Adrenal gland (tissue), 9 donors: ENCODE measurements at regions not wholly inside any gene's neighbourhood (a gene's known extent, or its start where the extent isn't known, plus 50 kb on each side); places are given as distances from the start of the nearest gene placed in this dataset.
A peak's percentile ranks its signal among the peaks of the same experiment; 100 is the strongest.

Experiments
- DNase-seq, 7 donors: peaks; one replicate each; pipeline ENCODE4 v3.0.0-alpha.2; 2019 to 2020
- H3K27ac ChIP-seq, 5 donors: fragments of 200-600 bp; sonication (generic) in 4 of 5; 1 replicate in 3 of 5; 2 replicates in 2 of 5; pipeline versions ENCODE4 v1.5.1 to v1.8.0; 2016 to 2020; ENCODE audit warnings: mild to moderate bottlenecking in 1 of 5
- H3K27me3 ChIP-seq: fragments of 200-600 bp; 2 replicates; pipeline ENCODE4 v1.8.0; 2021
- H3K36me3 ChIP-seq, 2 donors: fragments of 200-600 bp; replicated peaks in 1 of 2; 1 replicate in 1 of 2; 2 replicates in 1 of 2; pipeline versions ENCODE4 v1.5.1 to v1.8.0; 2018 to 2022
- H3K4me1 ChIP-seq, 2 donors: fragments of 200-600 bp; replicated peaks in 1 of 2; 1 replicate in 1 of 2; 2 replicates in 1 of 2; pipeline versions ENCODE4 v1.5.1 to v1.8.0; 2018 to 2021
- H3K4me3 ChIP-seq, 4 donors: fragments of 200-600 bp; sonication (generic) in 3 of 4; one replicate each; pipeline ENCODE4 v1.5.1; 2016 to 2018
- H3K9me3 ChIP-seq, 3 donors: fragments of 200-600 bp; sonication (generic) in 1 of 3; replicated peaks in 1 of 3; 1 replicate in 2 of 3; 2 replicates in 1 of 3; pipeline versions ENCODE4 v1.5.1 to v1.8.0; 2016 to 2021
- POLR2A ChIP-seq, 2 donors: fragments of 450-650 bp; IDR thresholded peaks; one replicate each; pipeline ENCODE4 v1.6.1; 2017; ENCODE audit warnings: antibody characterized with exemption in 2 of 2, mild to moderate bottlenecking in 2 of 2, moderate library complexity in 1 of 2
- WGBS, 4 donors: extraction: QIAGEN DNeasy Blood & Tissue Kit in 2 of 4; methylation state at CpG; one replicate each; pipeline versions ENCODE4 v1.1.5 to v1.1.7; 2013 to 2017; 5-methylcytosine and 5-hydroxymethylcytosine counted together
- intact Hi-C, 2 donors: fragments of 100-400 bp; cut with DNase I; formaldehyde crosslinking; loops; one replicate each; pipeline versions ENCODE4 v1.14.1 to v1.15.0; 2022 to 2023
- TF ChIP-seq, protein P1 (sequence below), 6 experiments: fragments of 450-650 bp in 4 of 6; fragments of 200-600 bp in 2 of 6; sonication (generic) in 1 of 6; IDR thresholded peaks; 1 replicate in 5 of 6; 2 replicates in 1 of 6; pipeline versions ENCODE4 v1.5.1 to v1.8.0; 2016 to 2021; ENCODE audit warnings: antibody characterized with exemption in 6 of 6, mild to moderate bottlenecking in 2 of 6, moderate library complexity in 1 of 6
- donor health status: healthy with polysubstance abuse.
- donor health status: Bipolar disorder and iron deficiency.
- donor health status: DM: yes; HTN: yes; CAD: no.
- donor health status: DM: no; HTN: no; CAD: no.
- donor health status: DM: no; HTN: no; CAD: no.

DNA sequence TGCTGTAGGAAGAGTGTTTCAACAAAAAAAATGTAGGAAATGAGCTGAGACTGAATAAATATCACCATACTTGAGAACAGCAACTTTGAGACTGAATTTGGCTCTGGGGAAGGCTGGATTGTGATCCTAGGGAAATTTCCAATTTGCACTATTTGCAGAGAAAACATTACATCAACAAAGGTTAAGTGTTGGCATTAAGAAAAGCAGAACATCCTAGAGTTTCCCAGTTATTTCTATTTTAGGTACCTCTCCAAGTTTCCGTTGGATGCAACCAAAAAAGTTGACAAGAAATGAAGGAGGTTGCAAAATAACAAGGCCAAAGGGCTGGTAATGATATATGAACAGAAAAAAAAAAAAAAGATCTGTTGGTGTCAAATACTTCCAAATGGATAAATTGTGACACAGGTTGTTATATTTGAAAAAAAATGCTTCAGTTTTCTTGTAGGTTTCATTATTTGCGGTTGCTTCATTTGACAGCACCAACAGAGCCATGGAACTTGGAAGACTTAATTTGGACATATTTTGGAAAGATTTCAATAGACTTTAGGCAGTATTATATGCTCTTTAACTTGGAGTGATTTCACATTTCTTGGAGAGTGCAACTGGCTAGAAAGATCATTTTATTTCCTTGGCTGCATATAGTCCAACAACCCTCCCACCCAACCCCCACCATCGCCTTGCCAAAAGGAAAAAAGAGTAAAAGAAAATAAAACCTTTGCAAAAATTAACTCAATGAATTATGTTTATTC is 230.8 kb downstream of the ZNF608 start:
- intact Hi-C loops, result no loop called here
- no peak for DNase-seq
- no peaks in the 10 kb centered on the region for H3K27me3 ChIP-seq
- H3K27ac ChIP-seq, result no peak overlapping the region
- no peaks in the 10 kb centered on the region for H3K36me3 ChIP-seq
- TF ChIP-seq POLR2A (IDR thresholded peaks at IDR 0.05), result no peak
- TF ChIP-seq, protein P1, sequence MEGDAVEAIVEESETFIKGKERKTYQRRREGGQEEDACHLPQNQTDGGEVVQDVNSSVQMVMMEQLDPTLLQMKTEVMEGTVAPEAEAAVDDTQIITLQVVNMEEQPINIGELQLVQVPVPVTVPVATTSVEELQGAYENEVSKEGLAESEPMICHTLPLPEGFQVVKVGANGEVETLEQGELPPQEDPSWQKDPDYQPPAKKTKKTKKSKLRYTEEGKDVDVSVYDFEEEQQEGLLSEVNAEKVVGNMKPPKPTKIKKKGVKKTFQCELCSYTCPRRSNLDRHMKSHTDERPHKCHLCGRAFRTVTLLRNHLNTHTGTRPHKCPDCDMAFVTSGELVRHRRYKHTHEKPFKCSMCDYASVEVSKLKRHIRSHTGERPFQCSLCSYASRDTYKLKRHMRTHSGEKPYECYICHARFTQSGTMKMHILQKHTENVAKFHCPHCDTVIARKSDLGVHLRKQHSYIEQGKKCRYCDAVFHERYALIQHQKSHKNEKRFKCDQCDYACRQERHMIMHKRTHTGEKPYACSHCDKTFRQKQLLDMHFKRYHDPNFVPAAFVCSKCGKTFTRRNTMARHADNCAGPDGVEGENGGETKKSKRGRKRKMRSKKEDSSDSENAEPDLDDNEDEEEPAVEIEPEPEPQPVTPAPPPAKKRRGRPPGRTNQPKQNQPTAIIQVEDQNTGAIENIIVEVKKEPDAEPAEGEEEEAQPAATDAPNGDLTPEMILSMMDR (IDR thresholded peaks at IDR 0.05), result no peak
- 61 to 72% (median 67%) methylated on average over 3 of the region's 3 CpGs for WGBS, 4 donors
- peaks cover 0 to 10% of the 10 kb centered on the region in 2 donors for H3K4me1 ChIP-seq
- H3K4me3 ChIP-seq, result no peak overlapping the region
- no peaks in the 10 kb centered on the region for H3K9me3 ChIP-seq

DNA sequence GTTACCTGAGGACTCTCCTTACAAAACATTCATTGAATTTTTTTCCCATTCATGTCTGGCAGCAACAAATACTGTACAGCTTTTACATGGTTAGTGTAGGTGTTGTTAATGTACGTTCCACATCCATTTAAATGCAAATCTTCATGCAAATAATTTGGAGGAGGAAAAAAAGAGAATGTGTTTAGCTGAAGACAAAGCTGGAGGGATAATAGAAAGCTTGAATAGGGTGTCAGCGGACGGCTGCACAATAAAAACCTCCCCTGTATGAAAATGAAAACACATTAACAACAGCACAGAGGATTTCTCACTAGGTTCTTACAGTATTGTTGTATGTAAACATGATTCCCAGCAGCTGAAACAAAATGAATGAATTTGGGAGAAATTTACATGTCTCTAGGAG is 231.5 kb downstream of the ZNF608 start:
- no peaks in the 10 kb centered on the region for H3K36me3 ChIP-seq
- H3K4me1 ChIP-seq, result peaks cover 0 to 10% of the 10 kb centered on the region in 2 donors
- TF ChIP-seq, protein P1 (IDR thresholded peaks at IDR 0.05), result no peak
- TF ChIP-seq POLR2A (IDR thresholded peaks at IDR 0.05), result no peak
- no peaks in the 10 kb centered on the region for H3K27me3 ChIP-seq
- H3K4me3 ChIP-seq, result no peak overlapping the region
- WGBS, 4 donors, result 85 to 95% (median 91%) methylated on average over 3 of the region's 3 CpGs
- H3K9me3 ChIP-seq, result no peaks in the 10 kb centered on the region
- intact Hi-C loops, result no loop called here
- DNase-seq, result no peak
- H3K27ac ChIP-seq, result no peak overlapping the region

DNA sequence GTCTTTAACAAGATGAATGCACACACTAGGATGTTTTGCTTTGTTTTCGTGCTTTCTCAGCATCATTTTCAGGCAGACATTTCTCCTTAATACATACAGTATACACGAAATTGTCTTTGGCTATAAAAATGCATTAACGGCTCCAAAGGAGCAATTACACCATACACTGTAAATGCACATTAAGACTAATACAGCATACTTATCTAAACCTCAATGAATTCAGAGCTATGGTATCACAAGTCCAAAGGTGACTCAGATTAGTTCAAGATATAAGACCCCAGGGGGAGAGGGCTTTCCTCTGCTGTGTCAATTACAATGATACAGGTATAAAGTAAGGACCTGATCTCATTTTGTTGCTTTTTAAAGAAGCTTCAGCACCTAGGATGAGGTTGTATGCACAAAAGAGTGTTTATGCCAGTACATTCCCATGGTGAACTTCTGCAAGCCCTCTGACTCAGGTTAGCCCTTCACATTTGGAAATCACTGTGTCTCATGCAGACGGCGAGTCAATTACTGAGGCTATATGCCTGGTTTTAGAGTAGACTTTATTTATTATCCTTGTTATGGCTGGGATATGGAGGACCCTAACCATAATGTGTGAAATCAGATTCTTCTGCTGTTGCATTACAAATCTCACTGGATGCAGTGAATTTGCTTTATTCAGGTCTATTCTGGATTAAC is 233.3 kb downstream of the ZNF608 start:
- DNase-seq, result no peak
- intact Hi-C loops, result no loop called here

DNA sequence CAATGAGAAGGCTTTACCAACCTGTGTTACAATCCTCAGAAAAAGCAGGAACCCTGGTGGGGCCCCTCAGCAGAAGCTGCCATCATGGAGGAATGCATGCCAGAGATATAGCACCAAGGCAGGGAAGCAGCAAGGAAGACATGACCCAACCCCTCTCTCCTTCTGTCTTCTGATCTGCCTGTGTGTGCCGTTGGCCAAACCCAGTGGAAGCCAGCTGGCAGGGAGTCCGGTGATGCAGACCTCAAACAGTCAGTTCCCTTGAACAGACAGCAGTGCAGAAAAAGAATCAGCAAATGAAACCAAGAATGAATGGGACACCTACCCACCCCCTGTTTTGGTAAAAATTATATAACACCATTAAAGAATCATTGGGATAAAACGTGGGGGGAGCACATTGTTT is 234.2 kb downstream of the ZNF608 start:
- 32 to 71% (median 51%) methylated on average over 2 to 3 of the region's 3 CpGs for WGBS, 4 donors
- intact Hi-C loops, result no loop called here
- DNase-seq, result peak in 3 of 7 donors; percentile 18 to 24 (median 21)
- H3K36me3 ChIP-seq, result no peaks in the 10 kb centered on the region
- no peak overlapping the region for H3K27ac ChIP-seq
- H3K9me3 ChIP-seq, result no peaks in the 10 kb centered on the region
- no peaks in the 10 kb centered on the region for H3K4me1 ChIP-seq
- TF ChIP-seq, protein P1 (IDR thresholded peaks at IDR 0.05), result no peak
- TF ChIP-seq POLR2A (IDR thresholded peaks at IDR 0.05), result no peak
- H3K27me3 ChIP-seq, result no peaks in the 10 kb centered on the region
- no peak overlapping the region for H3K4me3 ChIP-seq

More for the DNA sequence above, 233.3 kb downstream of the ZNF608 start:
- no peaks in the 10 kb centered on the region for H3K4me1 ChIP-seq
- no peaks in the 10 kb centered on the region for H3K9me3 ChIP-seq
- H3K4me3 ChIP-seq, result no peak overlapping the region
- TF ChIP-seq POLR2A (IDR thresholded peaks at IDR 0.05), result no peak
- TF ChIP-seq, protein P1 (IDR thresholded peaks at IDR 0.05), result no peak
- 85 to 94% (median 89%) methylated on average over 5 of the region's 5 CpGs for WGBS, 4 donors
- no peaks in the 10 kb centered on the region for H3K27me3 ChIP-seq
- H3K27ac ChIP-seq, result no peak overlapping the region
- H3K36me3 ChIP-seq, result no peaks in the 10 kb centered on the region
